WTC11 (cell line): ENCODE measurements at regions not wholly inside any gene's neighbourhood (a gene's known extent, or its start where the extent isn't known, plus 50 kb on each side); places are given as distances from the start of the nearest gene placed in this dataset.

ENCODE experiments used
- E2F1 ChIP-seq: sonication (generic); formaldehyde crosslinking; IDR thresholded peaks from 2 replicates; pipeline ENCODE4 v1.8.0; 2022; ENCODE audit warnings: mild to moderate bottlenecking, missing genetic modification reagents
- E2F5 ChIP-seq: sonication (generic); formaldehyde crosslinking; IDR thresholded peaks from 2 replicates; pipeline ENCODE4 v1.8.1; 2022; ENCODE audit warnings: mild to moderate bottlenecking, moderate library complexity, missing genetic modification reagents
- ESRRA ChIP-seq: sonication (generic); formaldehyde crosslinking; IDR thresholded peaks from 2 replicates; pipeline ENCODE4 v1.8.1; 2022; ENCODE audit warnings: mild to moderate bottlenecking, missing genetic modification reagents, borderline replicate concordance
- ETV6 ChIP-seq: sonication (generic); formaldehyde crosslinking; IDR thresholded peaks from 2 replicates; pipeline ENCODE4 v1.8.1; 2022; ENCODE audit warnings: mild to moderate bottlenecking, missing genetic modification reagents
- FOXP1 ChIP-seq: sonication (generic); formaldehyde crosslinking; IDR thresholded peaks from 2 replicates; pipeline ENCODE4 v1.8.0; 2022; ENCODE audit warnings: missing genetic modification reagents, mild to moderate bottlenecking, moderate library complexity, borderline replicate concordance
- HMGXB4 ChIP-seq: sonication (generic); formaldehyde crosslinking; IDR thresholded peaks from 2 replicates; pipeline ENCODE4 v1.8.1; 2023; ENCODE audit warnings: mild to moderate bottlenecking, moderate library complexity, missing genetic modification reagents
- JUN ChIP-seq: sonication (generic); formaldehyde crosslinking; IDR thresholded peaks from 2 replicates; pipeline ENCODE4 v1.8.0; 2023; ENCODE audit warnings: mild to moderate bottlenecking, missing genetic modification reagents
- MAX ChIP-seq: sonication (generic); formaldehyde crosslinking; IDR thresholded peaks from 2 replicates; pipeline ENCODE4 v1.8.0; 2022; ENCODE audit warnings: mild to moderate bottlenecking, missing genetic modification reagents
- NFE2L1 ChIP-seq: sonication (generic); formaldehyde crosslinking; IDR thresholded peaks from 2 replicates; pipeline ENCODE4 v1.8.1; 2023; ENCODE audit warnings: missing genetic modification reagents
- NR1H2 ChIP-seq: sonication (generic); formaldehyde crosslinking; IDR thresholded peaks from 2 replicates; pipeline ENCODE4 v1.9.0; 2021; ENCODE audit warnings: mild to moderate bottlenecking, moderate library complexity, missing genetic modification reagents
- ZNF121 ChIP-seq: sonication (generic); formaldehyde crosslinking; IDR thresholded peaks from 2 replicates; pipeline ENCODE4 v1.8.0; 2023; ENCODE audit warnings: missing genetic modification reagents
- TF ChIP-seq, protein P1 (sequence below): fragments of 200-600 bp; IDR thresholded peaks from 2 replicates; pipeline ENCODE4 v1.8.0; 2022; ENCODE audit warnings: antibody characterized with exemption
- TF ChIP-seq, protein P2 (sequence below): sonication (generic); formaldehyde crosslinking; IDR thresholded peaks from 2 replicates; pipeline ENCODE4 v1.8.1; 2023; ENCODE audit warnings: mild to moderate bottlenecking, missing genetic modification reagents
- TF ChIP-seq, protein P3 (sequence below): sonication (generic); formaldehyde crosslinking; IDR thresholded peaks from 2 replicates; pipeline ENCODE4 v1.8.1; 2022; ENCODE audit warnings: low read depth, missing genetic modification reagents, borderline replicate concordance

GRCh38 chr16:60438894-60439293, 1597.3 kb downstream of the CDH8 start:
- no peak for TF ChIP-seq NFE2L1 (CRISPR knock-in tag)
- TF ChIP-seq JUN: no peak
- no peak for TF ChIP-seq FOXP1 (CRISPR knock-in tag)
- no peak for TF ChIP-seq ETV6 (CRISPR knock-in tag)
- no peak for TF ChIP-seq E2F1 (CRISPR knock-in tag)
- TF ChIP-seq, protein P1, sequence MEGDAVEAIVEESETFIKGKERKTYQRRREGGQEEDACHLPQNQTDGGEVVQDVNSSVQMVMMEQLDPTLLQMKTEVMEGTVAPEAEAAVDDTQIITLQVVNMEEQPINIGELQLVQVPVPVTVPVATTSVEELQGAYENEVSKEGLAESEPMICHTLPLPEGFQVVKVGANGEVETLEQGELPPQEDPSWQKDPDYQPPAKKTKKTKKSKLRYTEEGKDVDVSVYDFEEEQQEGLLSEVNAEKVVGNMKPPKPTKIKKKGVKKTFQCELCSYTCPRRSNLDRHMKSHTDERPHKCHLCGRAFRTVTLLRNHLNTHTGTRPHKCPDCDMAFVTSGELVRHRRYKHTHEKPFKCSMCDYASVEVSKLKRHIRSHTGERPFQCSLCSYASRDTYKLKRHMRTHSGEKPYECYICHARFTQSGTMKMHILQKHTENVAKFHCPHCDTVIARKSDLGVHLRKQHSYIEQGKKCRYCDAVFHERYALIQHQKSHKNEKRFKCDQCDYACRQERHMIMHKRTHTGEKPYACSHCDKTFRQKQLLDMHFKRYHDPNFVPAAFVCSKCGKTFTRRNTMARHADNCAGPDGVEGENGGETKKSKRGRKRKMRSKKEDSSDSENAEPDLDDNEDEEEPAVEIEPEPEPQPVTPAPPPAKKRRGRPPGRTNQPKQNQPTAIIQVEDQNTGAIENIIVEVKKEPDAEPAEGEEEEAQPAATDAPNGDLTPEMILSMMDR: no peak
- no peak for TF ChIP-seq HMGXB4
- no peak for TF ChIP-seq ZNF121 (CRISPR knock-in tag)
- no peak for TF ChIP-seq E2F5
- TF ChIP-seq, protein P2, sequence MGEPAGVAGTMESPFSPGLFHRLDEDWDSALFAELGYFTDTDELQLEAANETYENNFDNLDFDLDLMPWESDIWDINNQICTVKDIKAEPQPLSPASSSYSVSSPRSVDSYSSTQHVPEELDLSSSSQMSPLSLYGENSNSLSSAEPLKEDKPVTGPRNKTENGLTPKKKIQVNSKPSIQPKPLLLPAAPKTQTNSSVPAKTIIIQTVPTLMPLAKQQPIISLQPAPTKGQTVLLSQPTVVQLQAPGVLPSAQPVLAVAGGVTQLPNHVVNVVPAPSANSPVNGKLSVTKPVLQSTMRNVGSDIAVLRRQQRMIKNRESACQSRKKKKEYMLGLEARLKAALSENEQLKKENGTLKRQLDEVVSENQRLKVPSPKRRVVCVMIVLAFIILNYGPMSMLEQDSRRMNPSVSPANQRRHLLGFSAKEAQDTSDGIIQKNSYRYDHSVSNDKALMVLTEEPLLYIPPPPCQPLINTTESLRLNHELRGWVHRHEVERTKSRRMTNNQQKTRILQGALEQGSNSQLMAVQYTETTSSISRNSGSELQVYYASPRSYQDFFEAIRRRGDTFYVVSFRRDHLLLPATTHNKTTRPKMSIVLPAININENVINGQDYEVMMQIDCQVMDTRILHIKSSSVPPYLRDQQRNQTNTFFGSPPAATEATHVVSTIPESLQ (CRISPR knock-in tag): no peak
- TF ChIP-seq, protein P3, sequence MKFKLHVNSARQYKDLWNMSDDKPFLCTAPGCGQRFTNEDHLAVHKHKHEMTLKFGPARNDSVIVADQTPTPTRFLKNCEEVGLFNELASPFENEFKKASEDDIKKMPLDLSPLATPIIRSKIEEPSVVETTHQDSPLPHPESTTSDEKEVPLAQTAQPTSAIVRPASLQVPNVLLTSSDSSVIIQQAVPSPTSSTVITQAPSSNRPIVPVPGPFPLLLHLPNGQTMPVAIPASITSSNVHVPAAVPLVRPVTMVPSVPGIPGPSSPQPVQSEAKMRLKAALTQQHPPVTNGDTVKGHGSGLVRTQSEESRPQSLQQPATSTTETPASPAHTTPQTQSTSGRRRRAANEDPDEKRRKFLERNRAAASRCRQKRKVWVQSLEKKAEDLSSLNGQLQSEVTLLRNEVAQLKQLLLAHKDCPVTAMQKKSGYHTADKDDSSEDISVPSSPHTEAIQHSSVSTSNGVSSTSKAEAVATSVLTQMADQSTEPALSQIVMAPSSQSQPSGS (CRISPR knock-in tag): no peak
- TF ChIP-seq NR1H2 (CRISPR knock-in tag): no peak
- TF ChIP-seq ESRRA: no peak
- TF ChIP-seq MAX (CRISPR knock-in tag): no peak
